Upper lobe of left lung (tissue), 4 donors: ENCODE measurements at regions not wholly inside any gene's neighbourhood (a gene's known extent, or its start where the extent isn't known, plus 50 kb on each side); places are given as distances from the start of the nearest gene placed in this dataset.

Experiments
- CTCF ChIP-seq, 6 experiments: fragments of 450-650 bp in 4 of 6; fragments of 200-600 bp in 2 of 6; sonication (generic) in 2 of 6; IDR thresholded peaks; one replicate each; pipeline ENCODE4 v1.5.1; 2016 to 2019; ENCODE audit warnings: antibody characterized with exemption in 6 of 6
- EP300 ChIP-seq, 4 donors: sonication (generic); formaldehyde crosslinking; IDR thresholded peaks; one replicate each; pipeline ENCODE4 v1.5.1; 2017; ENCODE audit warnings: antibody characterized with exemption in 4 of 4, control low read depth in 2 of 4
- POLR2AphosphoS5 ChIP-seq, 2 donors: sonication (generic); formaldehyde crosslinking; IDR thresholded peaks; one replicate each; pipeline ENCODE4 v1.5.1; 2017; ENCODE audit warnings: antibody characterized with exemption in 2 of 2

- no peak for TF ChIP-seq CTCF (IDR thresholded peaks at IDR 0.05)
- TF ChIP-seq EP300 (IDR thresholded peaks at IDR 0.05): no peak
- TF ChIP-seq POLR2AphosphoS5 (IDR thresholded peaks at IDR 0.05): no peak
Measured at GRCh38 chr13:106078191-106078590, 457.3 kb downstream of the EFNB2 start.
